GM13977 (cell line): ENCODE measurements at regions not wholly inside any gene's neighbourhood (a gene's known extent, or its start where the extent isn't known, plus 50 kb on each side); places are given as distances from the start of the nearest gene placed in this dataset.

Experiments used
- DNase-seq: peaks from one replicate; pipeline ENCODE4 v3.0.0; 2012; ENCODE audit warnings: low spot score
- in situ Hi-C: fragments of 300-500 bp; cut with MboI; formaldehyde crosslinking; loops from one replicate; pipeline ENCODE4 v1.12.0; 2022; ENCODE audit warnings: low sequenced_read_pairs, low pct_unique_long_range_greater_than_20kb, mixed read lengths, inconsistent platforms; ENCODE audit not compliant: unreplicated experiment
- TF ChIP-seq, protein P1 (sequence below): IDR thresholded peaks from 2 replicates; pipeline ENCODE4 v1.5.1; 2012; ENCODE audit warnings: mild to moderate bottlenecking, control low read depth; ENCODE audit not compliant: insufficient read depth; ENCODE audit errors: extremely low read depth, missing control alignments

DNA sequence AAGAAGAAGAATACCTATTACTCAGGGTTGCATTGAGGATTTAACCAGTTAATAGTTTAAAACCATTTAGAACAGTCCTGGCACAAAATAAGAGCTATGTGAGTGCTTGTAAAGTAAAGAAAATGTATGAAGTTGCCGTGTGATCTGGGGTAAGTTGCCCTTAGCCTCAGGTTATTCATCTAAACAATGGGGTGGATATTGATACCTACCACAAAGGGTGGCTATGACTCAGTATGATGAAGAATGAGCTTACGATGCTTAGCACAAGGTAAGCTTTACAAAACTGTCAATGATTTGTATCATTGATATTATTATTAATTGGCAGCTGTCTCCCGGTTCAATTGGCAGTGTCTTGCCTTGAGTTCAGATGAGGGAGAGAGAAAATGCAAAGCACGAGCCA, 149.4 kb upstream of the PITX1 start:
- TF ChIP-seq, protein P1, sequence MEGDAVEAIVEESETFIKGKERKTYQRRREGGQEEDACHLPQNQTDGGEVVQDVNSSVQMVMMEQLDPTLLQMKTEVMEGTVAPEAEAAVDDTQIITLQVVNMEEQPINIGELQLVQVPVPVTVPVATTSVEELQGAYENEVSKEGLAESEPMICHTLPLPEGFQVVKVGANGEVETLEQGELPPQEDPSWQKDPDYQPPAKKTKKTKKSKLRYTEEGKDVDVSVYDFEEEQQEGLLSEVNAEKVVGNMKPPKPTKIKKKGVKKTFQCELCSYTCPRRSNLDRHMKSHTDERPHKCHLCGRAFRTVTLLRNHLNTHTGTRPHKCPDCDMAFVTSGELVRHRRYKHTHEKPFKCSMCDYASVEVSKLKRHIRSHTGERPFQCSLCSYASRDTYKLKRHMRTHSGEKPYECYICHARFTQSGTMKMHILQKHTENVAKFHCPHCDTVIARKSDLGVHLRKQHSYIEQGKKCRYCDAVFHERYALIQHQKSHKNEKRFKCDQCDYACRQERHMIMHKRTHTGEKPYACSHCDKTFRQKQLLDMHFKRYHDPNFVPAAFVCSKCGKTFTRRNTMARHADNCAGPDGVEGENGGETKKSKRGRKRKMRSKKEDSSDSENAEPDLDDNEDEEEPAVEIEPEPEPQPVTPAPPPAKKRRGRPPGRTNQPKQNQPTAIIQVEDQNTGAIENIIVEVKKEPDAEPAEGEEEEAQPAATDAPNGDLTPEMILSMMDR: no peak

DNA sequence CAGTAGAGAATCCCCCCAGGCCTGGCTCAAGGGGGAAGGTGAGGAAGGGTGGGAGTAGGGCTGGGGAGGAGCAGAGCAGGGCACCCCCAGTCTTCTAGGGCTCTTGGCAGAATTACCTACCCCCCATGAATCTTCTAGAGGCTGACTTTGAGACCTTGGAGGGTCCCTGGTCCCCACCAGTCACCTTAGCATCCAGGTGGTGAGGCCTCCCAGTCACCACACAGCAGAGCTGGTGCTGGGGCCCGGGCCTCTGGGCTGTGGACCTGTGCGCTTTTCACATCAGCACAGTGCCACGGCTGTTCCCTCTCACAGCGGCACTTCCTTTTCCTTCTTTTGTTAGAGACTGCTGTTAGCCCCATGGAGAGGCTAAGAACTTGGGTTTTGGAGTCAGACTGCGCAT, 148.6 kb upstream of the PITX1 start:
- TF ChIP-seq, protein P1: no peak
- no peak for DNase-seq
- in situ Hi-C loops: no loop called here

More for the DNA sequence above, 149.4 kb upstream of the PITX1 start:
- no peak for DNase-seq
- in situ Hi-C loops: no loop called here

DNA sequence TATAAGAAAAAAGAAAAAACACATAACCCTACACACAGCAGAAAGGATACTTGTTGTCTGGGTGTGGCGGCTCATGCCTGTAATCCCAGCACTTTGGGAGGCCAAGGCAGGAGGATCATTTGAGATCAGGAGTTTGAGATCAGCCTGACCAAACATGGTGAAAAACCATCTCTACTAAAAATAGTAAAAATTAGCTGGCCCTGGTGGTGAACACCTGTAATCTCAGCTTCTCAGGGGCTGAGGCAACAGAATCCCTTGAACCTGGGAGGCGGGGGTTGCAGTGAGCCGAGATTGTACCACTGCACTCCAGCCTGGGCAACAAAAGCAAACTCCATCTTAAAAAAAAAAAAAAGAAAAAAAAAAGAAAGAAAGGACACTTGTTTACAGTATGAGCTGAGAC, 147.6 kb upstream of the PITX1 start:
- TF ChIP-seq, protein P1: no peak
- DNase-seq: no peak
- in situ Hi-C loops: no loop called here

DNA sequence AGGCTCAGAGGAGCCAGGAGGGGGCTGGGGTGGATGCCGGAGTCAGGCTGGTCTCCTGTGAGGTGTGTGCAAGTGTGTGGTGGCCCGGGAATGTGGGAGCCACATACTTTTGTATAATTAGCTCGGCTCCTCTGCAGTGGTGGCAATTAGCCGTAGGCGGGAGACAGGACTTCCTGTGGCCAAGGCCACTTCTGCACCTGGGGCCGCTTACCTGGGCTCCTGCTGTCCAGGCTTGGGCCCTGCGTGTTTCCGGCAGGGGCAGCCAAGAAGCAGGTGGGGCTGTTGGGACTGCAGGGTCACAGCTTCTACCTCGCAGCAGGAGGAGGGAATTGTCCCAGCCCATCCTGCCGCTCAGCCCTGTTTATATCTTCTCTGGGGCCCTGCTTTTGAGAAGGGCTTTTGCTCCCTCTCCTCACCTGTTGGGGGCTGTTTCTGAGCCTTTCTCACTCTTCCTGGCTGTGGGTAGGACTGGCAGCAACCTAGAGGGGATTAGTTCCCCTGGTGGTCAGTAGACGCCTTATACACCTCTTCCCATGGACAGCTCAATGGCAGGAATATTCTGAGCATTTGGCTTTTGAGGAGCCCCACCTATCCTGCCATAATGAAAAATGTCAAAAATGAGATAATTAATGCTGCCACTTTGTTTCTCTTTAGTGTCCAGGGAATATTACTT, 145.4 kb upstream of the PITX1 start:
- in situ Hi-C loops: no loop called here
- DNase-seq: no peak
- TF ChIP-seq, protein P1: no peak

DNA sequence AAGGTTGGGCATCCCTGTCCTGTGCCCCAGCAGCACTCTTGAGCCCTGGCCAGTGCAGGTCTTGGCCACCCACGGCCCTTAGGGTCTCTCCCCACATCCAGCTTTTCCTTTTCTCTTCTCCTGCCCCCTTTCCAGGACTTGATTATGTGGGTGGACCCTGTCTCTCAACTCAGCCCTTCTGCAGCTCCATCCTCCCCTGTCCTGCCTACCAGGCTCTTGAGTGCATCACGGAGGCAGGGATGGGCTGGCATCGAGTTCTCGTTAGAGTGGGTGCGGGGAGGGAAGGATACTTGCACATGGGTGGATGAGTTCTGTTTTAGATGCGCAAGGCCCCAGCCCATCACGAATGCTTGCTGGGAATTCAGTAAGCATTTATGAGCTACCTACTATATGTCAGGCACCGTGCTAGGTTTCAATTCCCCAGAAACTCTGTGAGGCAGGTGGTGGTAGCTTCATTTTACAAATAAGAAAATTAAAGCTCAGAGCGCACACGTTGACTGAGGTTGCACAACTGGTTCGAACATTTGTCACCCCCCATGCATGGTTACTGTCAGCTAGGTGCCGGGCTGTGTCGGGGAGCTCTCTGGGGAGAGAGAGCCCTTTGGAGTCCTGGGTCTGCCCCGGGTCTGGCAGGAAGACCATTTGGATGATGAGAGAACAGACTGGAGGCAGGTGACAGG, 144.6 kb upstream of the PITX1 start:
- TF ChIP-seq, protein P1: no peak
- no peak for DNase-seq
- in situ Hi-C loops: no loop called here

DNA sequence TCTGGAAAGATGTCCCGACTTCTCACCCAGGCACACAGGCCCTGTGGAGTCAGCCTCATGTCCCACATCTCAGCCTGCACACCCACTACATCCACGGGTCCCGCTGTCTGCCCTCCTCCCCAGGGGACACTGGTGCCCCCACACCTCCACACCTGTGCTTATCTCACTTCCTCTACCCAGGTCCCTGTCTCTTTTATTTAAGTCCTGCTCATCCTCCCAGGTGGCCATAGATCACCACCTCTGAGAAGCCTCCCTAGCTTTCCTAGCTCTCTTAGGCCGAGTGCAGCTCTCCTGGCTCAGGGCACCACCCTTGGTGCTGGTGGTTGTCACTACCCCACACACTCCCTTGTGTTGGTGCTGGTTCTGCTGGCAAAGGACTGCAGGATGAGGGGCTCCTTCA, 143.6 kb upstream of the PITX1 start:
- TF ChIP-seq, protein P1: no peak
- DNase-seq: no peak
- in situ Hi-C loops: no loop called here
